Endothelial cell (in vitro differentiated cells): ENCODE measurements at regions not wholly inside any gene's neighbourhood (a gene's known extent, or its start where the extent isn't known, plus 50 kb on each side); places are given as distances from the start of the nearest gene placed in this dataset.

ENCODE experiments used
- DNase-seq: peaks from one replicate; pipeline ENCODE4 v3.0.0; 2021; ENCODE audit warnings: low spot score
- H3K27ac Mint-ChIP-seq: one replicate; pipeline ENCODE4 v1.8.0; 2021; ENCODE audit warnings: mixed read lengths, inconsistent platforms; ENCODE audit not compliant: unreplicated experiment
- H3K27me3 Mint-ChIP-seq: one replicate; pipeline ENCODE4 v1.8.0; 2021; ENCODE audit warnings: mild to moderate bottlenecking, moderate library complexity, mixed read lengths, inconsistent platforms; ENCODE audit not compliant: unreplicated experiment
- H3K36me3 Mint-ChIP-seq: one replicate; pipeline ENCODE4 v1.8.0; 2021; ENCODE audit warnings: mild to moderate bottlenecking, low read depth, mixed read lengths, inconsistent platforms; ENCODE audit not compliant: unreplicated experiment
- H3K4me1 Mint-ChIP-seq: one replicate; pipeline ENCODE4 v1.8.0; 2021; ENCODE audit warnings: mild to moderate bottlenecking, mixed read lengths, inconsistent platforms; ENCODE audit not compliant: unreplicated experiment
- H3K4me3 Mint-ChIP-seq: one replicate; pipeline ENCODE4 v1.8.0; 2021; ENCODE audit warnings: mild to moderate bottlenecking, mixed read lengths, inconsistent platforms; ENCODE audit not compliant: unreplicated experiment
- H3K9me3 Mint-ChIP-seq: one replicate; pipeline ENCODE4 v1.8.0; 2021; ENCODE audit warnings: mixed read lengths, inconsistent platforms; ENCODE audit not compliant: unreplicated experiment
- CTCF ChIP-seq: fragments of 200-600 bp; sonication (generic); IDR thresholded peaks from one replicate; pipeline ENCODE4 v1.5.0; 2021; ENCODE audit warnings: antibody characterized with exemption; ENCODE audit not compliant: unreplicated experiment

GRCh38 chr7:46126675-46127300 lies 205.7 kb upstream of the IGFBP3 start:
- peaks cover 2% of the 10 kb centered on the region for H3K27me3 Mint-ChIP-seq
- H3K4me1 Mint-ChIP-seq = peaks cover 2% of the 10 kb centered on the region
- no peak overlapping the region for H3K27ac Mint-ChIP-seq
- TF ChIP-seq CTCF = no peak
- no peaks in the 10 kb centered on the region for H3K9me3 Mint-ChIP-seq
- no peak overlapping the region for H3K4me3 Mint-ChIP-seq
- H3K36me3 Mint-ChIP-seq = no peaks in the 10 kb centered on the region
- DNase-seq = no peak

GRCh38 chr7:46123756-46124343 lies 202.8 kb upstream of the IGFBP3 start:
- no peaks in the 10 kb centered on the region for H3K9me3 Mint-ChIP-seq
- H3K4me3 Mint-ChIP-seq = no peak overlapping the region
- H3K4me1 Mint-ChIP-seq = no peaks in the 10 kb centered on the region
- no peak overlapping the region for H3K27ac Mint-ChIP-seq
- no peak for DNase-seq
- TF ChIP-seq CTCF = no peak
- H3K36me3 Mint-ChIP-seq = no peaks in the 10 kb centered on the region
- peaks cover 1% of the 10 kb centered on the region for H3K27me3 Mint-ChIP-seq

- H3K4me3 Mint-ChIP-seq = no peak overlapping the region
- no peaks in the 10 kb centered on the region for H3K9me3 Mint-ChIP-seq
- no peaks in the 10 kb centered on the region for H3K4me1 Mint-ChIP-seq
- no peaks in the 10 kb centered on the region for H3K27me3 Mint-ChIP-seq
- TF ChIP-seq CTCF = no peak
- no peak for DNase-seq
- H3K27ac Mint-ChIP-seq = no peak overlapping the region
- no peaks in the 10 kb centered on the region for H3K36me3 Mint-ChIP-seq
Measured at GRCh38 chr7:46115410-46115809, 194.3 kb upstream of the IGFBP3 start.

- no peak for DNase-seq
- no peak for TF ChIP-seq CTCF
- H3K36me3 Mint-ChIP-seq = no peaks in the 10 kb centered on the region
- H3K4me1 Mint-ChIP-seq = no peaks in the 10 kb centered on the region
- H3K9me3 Mint-ChIP-seq = no peaks in the 10 kb centered on the region
- H3K27ac Mint-ChIP-seq = no peak overlapping the region
- H3K4me3 Mint-ChIP-seq = no peak overlapping the region
- H3K27me3 Mint-ChIP-seq = no peaks in the 10 kb centered on the region
Measured at GRCh38 chr7:46109437-46109836, 188.4 kb upstream of the IGFBP3 start.

- Mint-ChIP-seq H3K27ac (no peak overlapping the region), H3K9me3 (no peaks in the 10 kb centered on the region), H3K27me3 (no peaks in the 10 kb centered on the region), H3K4me1 (no peaks in the 10 kb centered on the region), H3K36me3 (no peaks in the 10 kb centered on the region), H3K4me3 (no peak overlapping the region)
- TF ChIP-seq CTCF = no peak
- no peak for DNase-seq
Measured at GRCh38 chr7:46108272-46108671, 187.2 kb upstream of the IGFBP3 start.
